SK-N-SH (cell line): ENCODE measurements at regions not wholly inside any gene's neighbourhood (a gene's known extent, or its start where the extent isn't known, plus 50 kb on each side); places are given as distances from the start of the nearest gene placed in this dataset.

Experiments used
- CTCF ChIA-PET: fragments of 300-600, 350-600 bp; formaldehyde crosslinking; extraction: SDS; loops from one replicate; lab custom pipeline; 2021; lab: Yijun Ruan, JAX
- POLR2A ChIA-PET: fragments of 350-600 bp; sonication (Branson Sonifier 250); formaldehyde crosslinking; extraction: SDS; loops from one replicate; lab custom pipeline; 2020; ENCODE audit warnings: antibody characterized with exemption, inconsistent platforms; lab: Yijun Ruan, JAX
- DNase-seq: peaks from one replicate; pipeline ENCODE4 v3.0.0; 2012
- H2AFZ ChIP-seq: fragments of 200-600 bp; sonication (generic); 2 replicates; pipeline ENCODE4 v1.8.1; 2016; ENCODE audit warnings: antibody characterized with exemption, mild to moderate bottlenecking, low read depth
- H3F3A ChIP-seq: fragments of 200-600 bp; sonication (generic); replicated peaks from 2 replicates; pipeline ENCODE3; 2016; ENCODE audit warnings: antibody characterized with exemption, mild to moderate bottlenecking; ENCODE audit not compliant: insufficient read depth
- H3K27ac ChIP-seq, 2 experiments: fragments of 200-500 bp in 1 of 2; fragments of 200-600 bp in 1 of 2; sonication (Bioruptor generic) in 1 of 2; sonication (generic), shearing (Covaris generic) in 1 of 2; 2 replicates each; pipeline versions ENCODE4 v1.5.1 to v1.6.1; 2014 to 2016; ENCODE audit warnings: low read depth in 2 of 2, inconsistent platforms in 1 of 2, low read length in 1 of 2, mild to moderate bottlenecking in 1 of 2, mixed read lengths in 1 of 2
- H3K27me3 ChIP-seq: fragments of 200-600 bp; sonication (generic), shearing (Covaris generic); 2 replicates; pipeline ENCODE4 v1.6.1; 2016; ENCODE audit warnings: mixed run types; ENCODE audit not compliant: insufficient read depth
- H3K36me3 ChIP-seq, 2 experiments: fragments of 200-500 bp in 1 of 2; fragments of 200-600 bp in 1 of 2; sonication (Bioruptor generic) in 1 of 2; sonication (generic) in 1 of 2; replicated peaks in 1 of 2; 2 replicates each; pipeline versions ENCODE3 to v1.5.1; 2014 to 2016; ENCODE audit warnings: low read length in 1 of 2, mild to moderate bottlenecking in 1 of 2; ENCODE audit not compliant: insufficient read depth in 2 of 2, control insufficient read depth in 1 of 2
- H3K4me1 ChIP-seq, 2 experiments: fragments of 200-500 bp in 1 of 2; fragments of 200-600 bp in 1 of 2; sonication (Bioruptor generic) in 1 of 2; sonication (generic), shearing (Covaris generic) in 1 of 2; 2 replicates each; pipeline versions ENCODE4 v1.5.1 to v1.6.1; 2014 to 2016; ENCODE audit warnings: low read depth in 1 of 2, low read length in 1 of 2, mixed run types in 1 of 2; ENCODE audit not compliant: insufficient read depth in 2 of 2, control insufficient read depth in 1 of 2
- H3K4me2 ChIP-seq: fragments of 200-600 bp; sonication (generic), shearing (Covaris generic); 2 replicates; pipeline ENCODE4 v1.6.1; 2017; ENCODE audit warnings: mixed run types
- H3K4me3 ChIP-seq, 2 experiments: fragments of 200-500 bp in 1 of 2; fragments of 200-600 bp in 1 of 2; sonication (Bioruptor generic) in 1 of 2; sonication (generic), shearing (Covaris generic) in 1 of 2; 2 replicates each; pipeline versions ENCODE4 v1.5.1 to v1.8.1; 2014 to 2016; ENCODE audit warnings: low read depth in 2 of 2, inconsistent platforms in 1 of 2, low read length in 1 of 2, mild to moderate bottlenecking in 1 of 2, mixed read lengths in 1 of 2, moderate library complexity in 1 of 2
- H3K79me2 ChIP-seq: fragments of 200-600 bp; sonication (generic); 2 replicates; pipeline ENCODE4 v1.8.1; 2017; ENCODE audit warnings: mild to moderate bottlenecking; ENCODE audit not compliant: insufficient read depth
- H3K9ac ChIP-seq: fragments of 200-600 bp; sonication (generic); 2 replicates; pipeline ENCODE4 v1.6.1; 2017; ENCODE audit warnings: mixed run types
- H3K9me2 ChIP-seq: fragments of 200-600 bp; sonication (generic); 2 replicates; pipeline ENCODE4 v1.6.1; 2017; ENCODE audit warnings: mixed run types
- H3K9me3 ChIP-seq: fragments of 200-600 bp; sonication (generic); 2 replicates; pipeline ENCODE4 v1.6.1; 2017; ENCODE audit warnings: mixed run types, mild to moderate bottlenecking, moderate library complexity
- H4K20me1 ChIP-seq: fragments of 200-600 bp; sonication (generic); 2 replicates; pipeline ENCODE4 v1.6.1; 2017; ENCODE audit warnings: mild to moderate bottlenecking, mixed run types; ENCODE audit not compliant: insufficient read depth
- CHD2 ChIP-seq: fragments of 150-350 bp; IDR thresholded peaks from 2 replicates; pipeline ENCODE4 v1.6.1; 2018; ENCODE audit warnings: low read length; ENCODE audit not compliant: partially characterized antibody
- EP300 ChIP-seq, 2 experiments: IDR thresholded peaks; 2 replicates each; pipeline versions ENCODE4 v1.4.0 to v1.6.1; 2012; ENCODE audit warnings: borderline replicate concordance in 1 of 2, low read depth in 1 of 2, low read length in 1 of 2
- FOSL2 ChIP-seq: IDR thresholded peaks from 2 replicates; pipeline ENCODE4 v1.4.0; 2012; ENCODE audit warnings: low read depth, mild to moderate bottlenecking, moderate library complexity, borderline replicate concordance
- FOXM1 ChIP-seq: IDR thresholded peaks from 2 replicates; pipeline ENCODE4 v1.4.0; 2012; ENCODE audit warnings: low read depth, mild to moderate bottlenecking
- JUND ChIP-seq: IDR thresholded peaks from 2 replicates; pipeline ENCODE4 v1.4.0; 2012
- NFIC ChIP-seq: IDR thresholded peaks from 2 replicates; pipeline ENCODE4 v1.4.0; 2012; ENCODE audit warnings: borderline replicate concordance
- POLR2AphosphoS5 ChIP-seq: IDR thresholded peaks from 2 replicates; pipeline ENCODE4 v1.6.1; 2012; ENCODE audit warnings: low read depth, low read length
- RAD21 ChIP-seq: IDR thresholded peaks from 2 replicates; pipeline ENCODE4 v1.6.1; 2012; ENCODE audit warnings: mild to moderate bottlenecking, low read length
- RXRA ChIP-seq: IDR thresholded peaks from 2 replicates; pipeline ENCODE4 v1.4.0; 2012; ENCODE audit warnings: low read depth, mild to moderate bottlenecking, borderline replicate concordance
- TCF12 ChIP-seq: IDR thresholded peaks from 2 replicates; pipeline ENCODE4 v1.4.0; 2012
- TEAD4 ChIP-seq: IDR thresholded peaks from 2 replicates; pipeline ENCODE4 v1.4.0; 2012; ENCODE audit warnings: mild to moderate bottlenecking, borderline replicate concordance; ENCODE audit not compliant: insufficient read depth
- WGBS: methylation state at CpG from one replicate; pipeline ENCODE4 v1.1.6; 2017; ENCODE audit warnings: low lambda C conversion rate; 5-methylcytosine and 5-hydroxymethylcytosine counted together
- TF ChIP-seq, protein P1 (sequence below): IDR thresholded peaks from 2 replicates; pipeline ENCODE4 v1.6.1; 2012; ENCODE audit warnings: mild to moderate bottlenecking, low read depth, low read length, moderate library complexity
- TF ChIP-seq, protein P2 (sequence below): fragments of 150-350 bp; IDR thresholded peaks from 2 replicates; pipeline ENCODE4 v1.6.1; 2017; ENCODE audit warnings: antibody characterized with exemption, low read length, low read depth, borderline replicate concordance
- TF ChIP-seq, protein P3 (sequence below): IDR thresholded peaks from 2 replicates; pipeline ENCODE4; 2012
- TF ChIP-seq, protein P4 (sequence below): fragments of 200-600 bp; sonication (generic); IDR thresholded peaks from 2 replicates; pipeline ENCODE4 v1.6.1; 2017; ENCODE audit warnings: antibody characterized with exemption, mild to moderate bottlenecking, moderate library complexity
- TF ChIP-seq, protein P5 (sequence below): IDR thresholded peaks from 2 replicates; pipeline ENCODE4 v1.4.0; 2012; ENCODE audit warnings: low read depth

DNA sequence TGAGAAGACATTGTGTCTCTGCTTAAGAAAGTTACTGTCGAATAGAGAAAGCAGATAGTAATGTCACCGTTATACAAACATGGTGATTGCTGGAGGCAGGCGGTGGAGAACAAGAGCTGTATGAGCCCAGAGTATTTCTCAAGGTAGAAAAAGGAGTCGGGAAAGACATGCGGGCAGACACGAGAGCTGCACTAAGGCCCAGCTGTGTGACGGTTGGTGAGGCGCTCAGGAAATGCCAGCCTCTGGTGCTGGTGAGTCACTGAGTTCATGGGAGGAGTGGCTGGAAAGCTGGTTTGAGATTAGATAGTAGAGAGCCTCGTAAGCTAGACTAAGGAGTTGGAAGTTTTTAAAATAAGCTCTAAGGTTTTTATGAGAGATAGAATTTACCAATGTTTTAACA, 390.9 kb upstream of the TRIB2 start:
- DNase-seq = no peak
- Histone ChIP-seq H3K9me2 (no peaks in the 10 kb centered on the region), H3K9ac (peak overlapping the region; percentile 30; the same call in 1 of the 2 replicates), H3K27ac (peak overlapping the region in 1 of 2 experiments; percentile 75; a peak in 2 of 4 replicates), H3K4me3 (no peak overlapping the region), H3K4me2 (peak overlapping the region; percentile 4; the same call in 1 of the 2 replicates), H4K20me1 (no peaks in the 10 kb centered on the region), H3K36me3 (no peaks in the 10 kb centered on the region), H2AFZ (peak overlapping the region; percentile 69; the same call in 1 of the 2 replicates), H3K27me3 (no peaks in the 10 kb centered on the region), H3F3A (peaks cover 16% of the 10 kb centered on the region), H3K4me1 (peaks cover 0 to 27% of the 10 kb centered on the region in 2 experiments; a peak in 2 of 4 replicates), H3K79me2 (no peaks in the 10 kb centered on the region), H3K9me3 (no peaks in the 10 kb centered on the region)
- WGBS = 46% methylated on average over 9 of the region's 9 CpGs
- ChIA-PET CTCF (interaction anchor here (0.7 kb wide), 1 partner anchor 9 kb away, joined by 3 read pairs; no protein-coding TSS in a partner anchor), POLR2A (no interaction called here)
- TF ChIP-seq TCF12 (peak; percentile 91), RAD21 (no peak), FOXM1 (0 out of 2 replicates have a peak, but pooled peaks have one; percentile 21), FOSL2 (peak; percentile 97), JUND (peak; percentile 90), EP300 (IDR thresholded peaks at IDR 0.05; ENCODE audit: borderline replicate concordance in 1 of 2, low read depth in 1 of 2, low read length in 1 of 2) (peak in 1 of 2 experiments; percentile 89; a peak in 2 of 4 replicates), TEAD4 (0 out of 2 replicates have a peak, but pooled peaks have one; percentile 55), RXRA (peak; percentile 70; the same call in 1 of the 2 replicates), NFIC (peak; percentile 12; the same call in 1 of the 2 replicates), POLR2AphosphoS5 (peak; percentile 46; the same call in 1 of the 2 replicates), CHD2 (no peak)
- TF ChIP-seq, protein P1, sequence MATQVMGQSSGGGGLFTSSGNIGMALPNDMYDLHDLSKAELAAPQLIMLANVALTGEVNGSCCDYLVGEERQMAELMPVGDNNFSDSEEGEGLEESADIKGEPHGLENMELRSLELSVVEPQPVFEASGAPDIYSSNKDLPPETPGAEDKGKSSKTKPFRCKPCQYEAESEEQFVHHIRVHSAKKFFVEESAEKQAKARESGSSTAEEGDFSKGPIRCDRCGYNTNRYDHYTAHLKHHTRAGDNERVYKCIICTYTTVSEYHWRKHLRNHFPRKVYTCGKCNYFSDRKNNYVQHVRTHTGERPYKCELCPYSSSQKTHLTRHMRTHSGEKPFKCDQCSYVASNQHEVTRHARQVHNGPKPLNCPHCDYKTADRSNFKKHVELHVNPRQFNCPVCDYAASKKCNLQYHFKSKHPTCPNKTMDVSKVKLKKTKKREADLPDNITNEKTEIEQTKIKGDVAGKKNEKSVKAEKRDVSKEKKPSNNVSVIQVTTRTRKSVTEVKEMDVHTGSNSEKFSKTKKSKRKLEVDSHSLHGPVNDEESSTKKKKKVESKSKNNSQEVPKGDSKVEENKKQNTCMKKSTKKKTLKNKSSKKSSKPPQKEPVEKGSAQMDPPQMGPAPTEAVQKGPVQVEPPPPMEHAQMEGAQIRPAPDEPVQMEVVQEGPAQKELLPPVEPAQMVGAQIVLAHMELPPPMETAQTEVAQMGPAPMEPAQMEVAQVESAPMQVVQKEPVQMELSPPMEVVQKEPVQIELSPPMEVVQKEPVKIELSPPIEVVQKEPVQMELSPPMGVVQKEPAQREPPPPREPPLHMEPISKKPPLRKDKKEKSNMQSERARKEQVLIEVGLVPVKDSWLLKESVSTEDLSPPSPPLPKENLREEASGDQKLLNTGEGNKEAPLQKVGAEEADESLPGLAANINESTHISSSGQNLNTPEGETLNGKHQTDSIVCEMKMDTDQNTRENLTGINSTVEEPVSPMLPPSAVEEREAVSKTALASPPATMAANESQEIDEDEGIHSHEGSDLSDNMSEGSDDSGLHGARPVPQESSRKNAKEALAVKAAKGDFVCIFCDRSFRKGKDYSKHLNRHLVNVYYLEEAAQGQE = peak; percentile 56
- TF ChIP-seq, protein P2, sequence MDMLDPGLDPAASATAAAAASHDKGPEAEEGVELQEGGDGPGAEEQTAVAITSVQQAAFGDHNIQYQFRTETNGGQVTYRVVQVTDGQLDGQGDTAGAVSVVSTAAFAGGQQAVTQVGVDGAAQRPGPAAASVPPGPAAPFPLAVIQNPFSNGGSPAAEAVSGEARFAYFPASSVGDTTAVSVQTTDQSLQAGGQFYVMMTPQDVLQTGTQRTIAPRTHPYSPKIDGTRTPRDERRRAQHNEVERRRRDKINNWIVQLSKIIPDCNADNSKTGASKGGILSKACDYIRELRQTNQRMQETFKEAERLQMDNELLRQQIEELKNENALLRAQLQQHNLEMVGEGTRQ = no peak
- TF ChIP-seq, protein P3, sequence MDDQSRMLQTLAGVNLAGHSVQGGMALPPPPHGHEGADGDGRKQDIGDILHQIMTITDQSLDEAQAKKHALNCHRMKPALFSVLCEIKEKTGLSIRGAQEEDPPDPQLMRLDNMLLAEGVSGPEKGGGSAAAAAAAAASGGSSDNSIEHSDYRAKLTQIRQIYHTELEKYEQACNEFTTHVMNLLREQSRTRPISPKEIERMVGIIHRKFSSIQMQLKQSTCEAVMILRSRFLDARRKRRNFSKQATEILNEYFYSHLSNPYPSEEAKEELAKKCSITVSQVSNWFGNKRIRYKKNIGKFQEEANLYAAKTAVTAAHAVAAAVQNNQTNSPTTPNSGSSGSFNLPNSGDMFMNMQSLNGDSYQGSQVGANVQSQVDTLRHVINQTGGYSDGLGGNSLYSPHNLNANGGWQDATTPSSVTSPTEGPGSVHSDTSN = peak; percentile 66
- TF ChIP-seq, protein P4, sequence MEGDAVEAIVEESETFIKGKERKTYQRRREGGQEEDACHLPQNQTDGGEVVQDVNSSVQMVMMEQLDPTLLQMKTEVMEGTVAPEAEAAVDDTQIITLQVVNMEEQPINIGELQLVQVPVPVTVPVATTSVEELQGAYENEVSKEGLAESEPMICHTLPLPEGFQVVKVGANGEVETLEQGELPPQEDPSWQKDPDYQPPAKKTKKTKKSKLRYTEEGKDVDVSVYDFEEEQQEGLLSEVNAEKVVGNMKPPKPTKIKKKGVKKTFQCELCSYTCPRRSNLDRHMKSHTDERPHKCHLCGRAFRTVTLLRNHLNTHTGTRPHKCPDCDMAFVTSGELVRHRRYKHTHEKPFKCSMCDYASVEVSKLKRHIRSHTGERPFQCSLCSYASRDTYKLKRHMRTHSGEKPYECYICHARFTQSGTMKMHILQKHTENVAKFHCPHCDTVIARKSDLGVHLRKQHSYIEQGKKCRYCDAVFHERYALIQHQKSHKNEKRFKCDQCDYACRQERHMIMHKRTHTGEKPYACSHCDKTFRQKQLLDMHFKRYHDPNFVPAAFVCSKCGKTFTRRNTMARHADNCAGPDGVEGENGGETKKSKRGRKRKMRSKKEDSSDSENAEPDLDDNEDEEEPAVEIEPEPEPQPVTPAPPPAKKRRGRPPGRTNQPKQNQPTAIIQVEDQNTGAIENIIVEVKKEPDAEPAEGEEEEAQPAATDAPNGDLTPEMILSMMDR = no peak
- TF ChIP-seq, protein P5, sequence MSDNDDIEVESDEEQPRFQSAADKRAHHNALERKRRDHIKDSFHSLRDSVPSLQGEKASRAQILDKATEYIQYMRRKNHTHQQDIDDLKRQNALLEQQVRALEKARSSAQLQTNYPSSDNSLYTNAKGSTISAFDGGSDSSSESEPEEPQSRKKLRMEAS = peak; percentile 94
